22Rv1 (cell line): ENCODE measurements at regions not wholly inside any gene's neighbourhood (a gene's known extent, or its start where the extent isn't known, plus 50 kb on each side); places are given as distances from the start of the nearest gene placed in this dataset.

ENCODE experiments used
- ZFX ChIP-seq: fragments of 450-650 bp; IDR thresholded peaks from 2 replicates; pipeline ENCODE4 v1.6.1; 2017; ENCODE audit warnings: antibody characterized with exemption, borderline replicate concordance
- TF ChIP-seq, protein P1 (sequence below): fragments of 450-650 bp; IDR thresholded peaks from 2 replicates; pipeline ENCODE4 v1.5.1; 2017; ENCODE audit warnings: mild to moderate bottlenecking

GRCh38 chr3:94440767-94441493 lies 378.1 kb downstream of the NSUN3 start:
- TF ChIP-seq, protein P1, sequence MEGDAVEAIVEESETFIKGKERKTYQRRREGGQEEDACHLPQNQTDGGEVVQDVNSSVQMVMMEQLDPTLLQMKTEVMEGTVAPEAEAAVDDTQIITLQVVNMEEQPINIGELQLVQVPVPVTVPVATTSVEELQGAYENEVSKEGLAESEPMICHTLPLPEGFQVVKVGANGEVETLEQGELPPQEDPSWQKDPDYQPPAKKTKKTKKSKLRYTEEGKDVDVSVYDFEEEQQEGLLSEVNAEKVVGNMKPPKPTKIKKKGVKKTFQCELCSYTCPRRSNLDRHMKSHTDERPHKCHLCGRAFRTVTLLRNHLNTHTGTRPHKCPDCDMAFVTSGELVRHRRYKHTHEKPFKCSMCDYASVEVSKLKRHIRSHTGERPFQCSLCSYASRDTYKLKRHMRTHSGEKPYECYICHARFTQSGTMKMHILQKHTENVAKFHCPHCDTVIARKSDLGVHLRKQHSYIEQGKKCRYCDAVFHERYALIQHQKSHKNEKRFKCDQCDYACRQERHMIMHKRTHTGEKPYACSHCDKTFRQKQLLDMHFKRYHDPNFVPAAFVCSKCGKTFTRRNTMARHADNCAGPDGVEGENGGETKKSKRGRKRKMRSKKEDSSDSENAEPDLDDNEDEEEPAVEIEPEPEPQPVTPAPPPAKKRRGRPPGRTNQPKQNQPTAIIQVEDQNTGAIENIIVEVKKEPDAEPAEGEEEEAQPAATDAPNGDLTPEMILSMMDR = no peak
- no peak for TF ChIP-seq ZFX
